IPS-20b (cell line): ENCODE measurements at regions not wholly inside any gene's neighbourhood (a gene's known extent, or its start where the extent isn't known, plus 50 kb on each side); places are given as distances from the start of the nearest gene placed in this dataset.

Experiments used
- H3K27ac ChIP-seq: one replicate; pipeline ENCODE4 v1.5.1; 2013; ENCODE audit warnings: low read length
- H3K27me3 ChIP-seq: 2 replicates; pipeline ENCODE4 v1.6.1; 2013; ENCODE audit warnings: mild to moderate bottlenecking, low read length, inconsistent platforms; ENCODE audit not compliant: insufficient read depth
- H3K36me3 ChIP-seq: 2 replicates; pipeline ENCODE4 v1.6.1; 2013; ENCODE audit warnings: low read depth, mild to moderate bottlenecking, inconsistent platforms, low read length, moderate library complexity; ENCODE audit not compliant: insufficient read depth
- H3K4me1 ChIP-seq: 2 replicates; pipeline ENCODE4 v1.6.1; 2013; ENCODE audit warnings: mild to moderate bottlenecking, control low read depth, inconsistent platforms, low read length, moderate library complexity; ENCODE audit not compliant: insufficient read depth
- H3K4me3 ChIP-seq: 2 replicates; pipeline ENCODE4 v1.5.1; 2013; ENCODE audit warnings: mild to moderate bottlenecking, low read length, inconsistent platforms
- H3K9ac ChIP-seq: 2 replicates; pipeline ENCODE4 v1.6.1; 2013; ENCODE audit warnings: low read depth, mild to moderate bottlenecking, inconsistent platforms, low read length, moderate library complexity
- H3K9me3 ChIP-seq: 2 replicates; pipeline ENCODE4 v1.6.1; 2013; ENCODE audit warnings: mild to moderate bottlenecking, low read depth, low read length, inconsistent platforms; ENCODE audit not compliant: insufficient read depth

GRCh38 chr13:44259045-44260027, 114.3 kb upstream of the SERP2 start:
- H3K27me3 ChIP-seq, result no peaks in the 10 kb centered on the region
- H3K4me1 ChIP-seq, result peaks cover 7% of the 10 kb centered on the region
- no peak overlapping the region for H3K9ac ChIP-seq
- H3K9me3 ChIP-seq, result no peaks in the 10 kb centered on the region
- H3K27ac ChIP-seq, result no peak overlapping the region
- H3K4me3 ChIP-seq, result no peak overlapping the region
- no peaks in the 10 kb centered on the region for H3K36me3 ChIP-seq

DNA sequence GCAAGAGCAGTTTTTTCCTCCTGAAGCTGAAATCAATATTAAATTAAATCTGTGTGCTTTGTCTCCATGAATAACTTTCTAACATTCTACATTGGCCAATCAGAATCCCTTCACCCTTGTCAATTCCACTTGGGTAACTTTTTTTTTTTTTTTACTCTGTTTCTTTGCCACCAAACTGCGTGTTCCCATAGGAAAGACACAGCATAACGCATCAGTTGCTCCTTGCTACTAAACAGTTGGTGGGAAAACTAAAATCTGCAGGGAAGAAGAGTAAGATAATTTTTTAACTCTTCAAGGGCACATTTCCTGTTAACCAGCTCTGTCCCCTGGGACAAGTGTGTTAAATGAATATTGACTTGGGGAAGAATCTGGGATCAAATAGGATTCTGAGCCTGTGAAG, 113.3 kb upstream of the SERP2 start:
- Histone ChIP-seq H3K4me3 (no peak overlapping the region), H3K9me3 (no peaks in the 10 kb centered on the region), H3K36me3 (no peaks in the 10 kb centered on the region), H3K4me1 (peaks cover 4% of the 10 kb centered on the region; the same call in 1 of the 2 replicates), H3K9ac (no peak overlapping the region), H3K27ac (no peak overlapping the region), H3K27me3 (no peaks in the 10 kb centered on the region)

GRCh38 chr13:44263751-44264620, 109.6 kb upstream of the SERP2 start:
- Histone ChIP-seq H3K9ac (no peak overlapping the region), H3K36me3 (no peaks in the 10 kb centered on the region), H3K27ac (no peak overlapping the region), H3K4me1 (no peaks in the 10 kb centered on the region), H3K27me3 (no peaks in the 10 kb centered on the region), H3K9me3 (no peaks in the 10 kb centered on the region), H3K4me3 (no peak overlapping the region)

- Histone ChIP-seq H3K4me3 (no peak overlapping the region), H3K36me3 (no peaks in the 10 kb centered on the region), H3K4me1 (no peaks in the 10 kb centered on the region), H3K9ac (no peak overlapping the region), H3K27ac (no peak overlapping the region), H3K9me3 (no peaks in the 10 kb centered on the region), H3K27me3 (no peaks in the 10 kb centered on the region)
Measured at GRCh38 chr13:44266305-44266704, 107.3 kb upstream of the SERP2 start.

GRCh38 chr13:44266772-44267171, 106.9 kb upstream of the SERP2 start:
- no peaks in the 10 kb centered on the region for H3K36me3 ChIP-seq
- H3K27ac ChIP-seq, result no peak overlapping the region
- H3K9me3 ChIP-seq, result no peaks in the 10 kb centered on the region
- H3K27me3 ChIP-seq, result no peaks in the 10 kb centered on the region
- H3K9ac ChIP-seq, result no peak overlapping the region
- H3K4me1 ChIP-seq, result no peaks in the 10 kb centered on the region
- no peak overlapping the region for H3K4me3 ChIP-seq

DNA sequence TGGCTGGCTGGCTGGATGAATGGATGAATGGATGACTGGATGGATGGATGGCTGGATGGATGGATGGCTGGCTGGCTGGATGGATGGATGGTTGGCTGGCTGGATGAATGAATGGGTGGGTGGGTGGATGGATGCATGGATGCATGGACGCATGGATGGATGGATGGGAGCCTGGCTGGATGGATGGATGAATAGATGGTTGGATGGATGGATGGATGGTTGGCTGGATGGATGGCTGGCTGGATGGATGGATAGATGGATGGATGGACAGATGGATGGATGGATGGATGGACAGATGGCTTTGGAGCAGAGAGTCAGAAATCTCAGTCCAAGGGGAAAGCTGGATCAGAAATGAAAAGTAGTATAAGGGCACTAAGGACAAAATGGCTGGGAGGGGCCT, 106.4 kb upstream of the SERP2 start:
- H3K27ac ChIP-seq, result no peak overlapping the region
- no peak overlapping the region for H3K9ac ChIP-seq
- no peak overlapping the region for H3K4me3 ChIP-seq
- H3K9me3 ChIP-seq, result no peaks in the 10 kb centered on the region
- no peaks in the 10 kb centered on the region for H3K4me1 ChIP-seq
- no peaks in the 10 kb centered on the region for H3K27me3 ChIP-seq
- H3K36me3 ChIP-seq, result no peaks in the 10 kb centered on the region

GRCh38 chr13:44267980-44268379, 105.6 kb upstream of the SERP2 start:
- Histone ChIP-seq H3K27me3 (no peaks in the 10 kb centered on the region), H3K36me3 (no peaks in the 10 kb centered on the region), H3K4me1 (no peaks in the 10 kb centered on the region), H3K9me3 (no peaks in the 10 kb centered on the region), H3K4me3 (no peak overlapping the region), H3K27ac (no peak overlapping the region), H3K9ac (no peak overlapping the region)

DNA sequence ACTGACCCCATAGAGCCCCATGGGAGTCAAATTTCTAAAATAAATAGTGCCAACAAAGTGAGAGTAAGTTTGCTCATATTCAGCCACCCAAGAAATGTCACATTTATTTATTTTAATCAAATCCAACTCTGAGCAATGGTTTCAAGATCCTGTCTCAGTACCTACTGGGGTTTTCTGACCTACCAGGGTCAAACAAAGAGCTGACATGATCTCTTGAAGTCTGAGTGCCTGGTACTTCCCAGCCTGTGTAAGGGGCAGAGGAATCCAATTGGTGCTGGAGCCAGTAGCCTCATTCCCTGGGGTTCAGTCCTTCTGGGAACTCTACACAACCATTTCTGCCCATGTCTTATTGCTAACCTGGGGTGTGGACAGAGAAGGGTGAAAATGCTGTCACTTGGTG, 104.6 kb upstream of the SERP2 start:
- Histone ChIP-seq H3K9ac (no peak overlapping the region), H3K27me3 (no peaks in the 10 kb centered on the region), H3K36me3 (no peaks in the 10 kb centered on the region), H3K9me3 (no peaks in the 10 kb centered on the region), H3K27ac (no peak overlapping the region), H3K4me1 (no peaks in the 10 kb centered on the region), H3K4me3 (no peak overlapping the region)

- no peaks in the 10 kb centered on the region for H3K36me3 ChIP-seq
- no peak overlapping the region for H3K4me3 ChIP-seq
- H3K4me1 ChIP-seq, result no peaks in the 10 kb centered on the region
- no peak overlapping the region for H3K27ac ChIP-seq
- no peaks in the 10 kb centered on the region for H3K9me3 ChIP-seq
- no peaks in the 10 kb centered on the region for H3K27me3 ChIP-seq
- H3K9ac ChIP-seq, result no peak overlapping the region
Measured at GRCh38 chr13:44270150-44270549, 103.5 kb upstream of the SERP2 start.

DNA sequence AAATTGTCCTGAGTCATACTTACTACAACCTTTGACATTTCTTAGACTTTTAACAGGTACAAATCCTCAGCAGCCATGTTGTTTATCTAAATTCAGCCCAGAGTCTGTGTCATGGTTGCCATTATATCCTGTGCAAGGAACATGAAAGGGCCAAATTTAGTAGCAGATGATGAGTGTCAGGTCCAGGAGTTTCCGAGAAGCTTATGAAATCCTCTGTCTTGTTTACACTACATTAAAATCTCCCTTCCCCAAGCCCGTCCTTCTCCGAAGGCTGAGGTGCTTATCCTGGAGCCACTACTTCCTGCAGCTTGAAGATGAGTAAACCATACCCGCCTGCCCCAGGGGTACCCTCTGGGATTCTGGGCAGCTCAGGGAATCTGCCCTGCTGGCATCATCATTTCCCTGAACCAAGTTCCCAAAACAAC, 102.6 kb upstream of the SERP2 start:
- no peak overlapping the region for H3K27ac ChIP-seq

DNA sequence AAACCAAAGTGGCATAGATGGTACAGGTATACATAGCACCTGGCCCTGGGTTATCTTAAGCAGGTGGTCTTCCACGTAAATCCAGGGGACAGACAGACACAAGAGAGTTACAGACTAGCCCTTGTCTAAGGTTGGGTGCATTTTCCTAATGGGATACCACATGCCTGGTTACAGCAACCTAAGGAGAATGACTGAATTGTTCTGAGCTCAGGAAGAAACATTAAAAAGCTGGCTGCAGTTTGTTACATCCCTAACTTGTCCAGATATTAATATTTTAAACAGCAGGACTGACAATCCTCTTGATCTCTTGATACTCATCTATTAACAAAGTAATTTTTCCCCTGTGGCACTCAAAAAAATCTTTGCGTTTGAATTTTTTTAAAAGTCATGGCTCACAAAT, 102.2 kb upstream of the SERP2 start:
- H3K4me1 ChIP-seq, result no peaks in the 10 kb centered on the region
- no peaks in the 10 kb centered on the region for H3K27me3 ChIP-seq
- no peak overlapping the region for H3K9ac ChIP-seq
- H3K27ac ChIP-seq, result no peak overlapping the region
- no peak overlapping the region for H3K4me3 ChIP-seq
- H3K9me3 ChIP-seq, result no peaks in the 10 kb centered on the region
- no peaks in the 10 kb centered on the region for H3K36me3 ChIP-seq

More for the DNA sequence above, 102.6 kb upstream of the SERP2 start:
- no peaks in the 10 kb centered on the region for H3K9me3 ChIP-seq
- no peak overlapping the region for H3K4me3 ChIP-seq
- H3K4me1 ChIP-seq, result no peaks in the 10 kb centered on the region
- no peaks in the 10 kb centered on the region for H3K27me3 ChIP-seq
- no peak overlapping the region for H3K9ac ChIP-seq
- no peaks in the 10 kb centered on the region for H3K36me3 ChIP-seq
